Keratinocyte (primary cell): ENCODE measurements at regions not wholly inside any gene's neighbourhood (a gene's known extent, or its start where the extent isn't known, plus 50 kb on each side); places are given as distances from the start of the nearest gene placed in this dataset.

Experiments used
- DNase-seq: peaks from one replicate; pipeline ENCODE4 v3.0.0-alpha.2; 2011; ENCODE audit warnings: low read depth, missing footprints, low spot score
- FAIRE-seq: peaks from 2 replicates; lab custom pipeline; 2011; peaks lifted over from hg19 to GRCh38; lab: Jason Lieb, UNC
- H2AFZ ChIP-seq: 2 replicates; pipeline ENCODE4 v1.6.0; 2012; ENCODE audit warnings: low read length, control low read depth, inconsistent platforms; ENCODE audit not compliant: control insufficient read depth
- H3K27ac ChIP-seq: 2 replicates; pipeline ENCODE4 v1.5.1; 2011; ENCODE audit warnings: low read length; ENCODE audit not compliant: control insufficient read depth, insufficient read depth
- H3K27me3 ChIP-seq: 3 replicates; pipeline ENCODE4 v1.6.0; 2011; ENCODE audit warnings: low read length; ENCODE audit not compliant: control insufficient read depth, insufficient read depth; ENCODE audit errors: extremely low read depth
- H3K36me3 ChIP-seq, 2 experiments: 2 replicates in 1 of 2; 3 replicates in 1 of 2; pipeline ENCODE4 v1.5.1; 2011; ENCODE audit warnings: low read length in 2 of 2, mild to moderate bottlenecking in 1 of 2; ENCODE audit not compliant: control insufficient read depth in 2 of 2, insufficient read depth in 2 of 2; ENCODE audit errors: extremely low read depth in 1 of 2
- H3K4me1 ChIP-seq: 3 replicates; pipeline ENCODE4 v1.5.1; 2011; ENCODE audit warnings: low read length; ENCODE audit not compliant: control insufficient read depth, insufficient read depth; ENCODE audit errors: extremely low read depth
- H3K4me2 ChIP-seq: 3 replicates; pipeline ENCODE4 v1.6.0; 2011; ENCODE audit warnings: low read depth, low read length; ENCODE audit not compliant: control insufficient read depth, insufficient read depth; ENCODE audit errors: extremely low read depth
- H3K4me3 ChIP-seq, 3 experiments: fragments of 200-600 bp in 1 of 3; sonication (generic) in 1 of 3; 2 replicates in 2 of 3; 3 replicates in 1 of 3; pipeline ENCODE4 v1.5.1; 2011 to 2016; ENCODE audit warnings: low read length in 3 of 3, mild to moderate bottlenecking in 3 of 3, control low read depth in 2 of 3, inconsistent platforms in 1 of 3, low read depth in 1 of 3, mixed read lengths in 1 of 3, mixed run types in 1 of 3, moderate library complexity in 1 of 3; ENCODE audit not compliant: control insufficient read depth in 2 of 3, insufficient read depth in 2 of 3; ENCODE audit errors: extremely low read depth in 1 of 3
- H3K79me2 ChIP-seq: 2 replicates; pipeline ENCODE4 v1.6.0; 2012; ENCODE audit warnings: low read length; ENCODE audit not compliant: control insufficient read depth, insufficient read depth
- H3K9ac ChIP-seq: 3 replicates; pipeline ENCODE4 v1.6.0; 2011; ENCODE audit warnings: low read length; ENCODE audit not compliant: control insufficient read depth, insufficient read depth; ENCODE audit errors: extremely low read depth
- H3K9me1 ChIP-seq: 3 replicates; pipeline ENCODE4 v1.6.0; 2011; ENCODE audit warnings: low read length; ENCODE audit not compliant: control insufficient read depth, insufficient read depth; ENCODE audit errors: extremely low read depth
- H3K9me3 ChIP-seq: 2 replicates; pipeline ENCODE4 v1.5.1; 2012; ENCODE audit warnings: low read depth, low read length; ENCODE audit not compliant: control insufficient read depth
- H4K20me1 ChIP-seq: 3 replicates; pipeline ENCODE4 v1.6.0; 2011; ENCODE audit warnings: low read length; ENCODE audit not compliant: control insufficient read depth, insufficient read depth; ENCODE audit errors: extremely low read depth
- EZH2 ChIP-seq: IDR thresholded peaks from one replicate; pipeline ENCODE4 v1.6.1; 2012; ENCODE audit warnings: inconsistent platforms, mild to moderate bottlenecking, low read length, moderate library complexity
- dilution Hi-C: fragments of 300-500 bp; cut with MboI; formaldehyde crosslinking; loops from one replicate; pipeline ENCODE4 v1.7.0; 2020; ENCODE audit warnings: low sequenced_read_pairs; ENCODE audit not compliant: extremely low pct_ligation_motif_present
- TF ChIP-seq, protein P1 (sequence below), 3 experiments: IDR thresholded peaks in 1 of 3; conservative IDR thresholded peaks in 1 of 3; optimal IDR thresholded peaks in 1 of 3; 2 replicates in 2 of 3; 3 replicates in 1 of 3; pipeline versions ENCODE3 to v1.5.1; 2011; ENCODE audit warnings: low read length in 3 of 3, mild to moderate bottlenecking in 3 of 3, moderate library complexity in 2 of 3, control low read depth in 1 of 3, inconsistent platforms in 1 of 3; ENCODE audit not compliant: insufficient read depth in 2 of 3; ENCODE audit errors: extremely low read depth in 1 of 3

DNA sequence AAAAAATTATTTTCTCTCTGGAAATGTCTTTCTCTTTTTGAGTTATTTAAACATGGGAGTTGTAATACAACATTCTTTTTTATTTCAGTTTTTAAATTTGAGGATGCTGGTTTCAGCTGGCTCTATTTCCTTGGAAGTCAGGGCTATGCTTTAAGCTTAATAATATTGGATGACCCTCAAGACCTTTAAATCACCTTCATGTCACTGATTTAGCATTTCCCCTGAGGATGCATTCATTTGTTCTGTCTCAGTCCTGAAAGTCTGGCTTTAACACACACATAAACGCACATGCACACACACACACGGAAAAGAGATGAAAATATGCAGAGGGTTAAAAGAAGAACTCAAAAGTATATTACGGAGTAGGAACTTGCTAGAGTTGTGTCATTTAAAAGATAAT, 260.5 kb downstream of the PTBP2 start:
- H3K36me3 ChIP-seq, result no peaks in the 10 kb centered on the region
- no peaks in the 10 kb centered on the region for H3K27me3 ChIP-seq
- H3K9me3 ChIP-seq, result no peaks in the 10 kb centered on the region
- no peaks in the 10 kb centered on the region for H3K4me1 ChIP-seq
- no peak overlapping the region for H3K4me3 ChIP-seq
- H3K79me2 ChIP-seq, result no peaks in the 10 kb centered on the region
- no peak for FAIRE-seq
- no peak overlapping the region for H3K4me2 ChIP-seq
- H3K9me1 ChIP-seq, result no peaks in the 10 kb centered on the region
- H3K27ac ChIP-seq, result no peak overlapping the region
- no peak for DNase-seq
- no peak overlapping the region for H3K9ac ChIP-seq
- no peaks in the 10 kb centered on the region for H4K20me1 ChIP-seq
- dilution Hi-C loops, result no loop called here
- TF ChIP-seq, protein P1, sequence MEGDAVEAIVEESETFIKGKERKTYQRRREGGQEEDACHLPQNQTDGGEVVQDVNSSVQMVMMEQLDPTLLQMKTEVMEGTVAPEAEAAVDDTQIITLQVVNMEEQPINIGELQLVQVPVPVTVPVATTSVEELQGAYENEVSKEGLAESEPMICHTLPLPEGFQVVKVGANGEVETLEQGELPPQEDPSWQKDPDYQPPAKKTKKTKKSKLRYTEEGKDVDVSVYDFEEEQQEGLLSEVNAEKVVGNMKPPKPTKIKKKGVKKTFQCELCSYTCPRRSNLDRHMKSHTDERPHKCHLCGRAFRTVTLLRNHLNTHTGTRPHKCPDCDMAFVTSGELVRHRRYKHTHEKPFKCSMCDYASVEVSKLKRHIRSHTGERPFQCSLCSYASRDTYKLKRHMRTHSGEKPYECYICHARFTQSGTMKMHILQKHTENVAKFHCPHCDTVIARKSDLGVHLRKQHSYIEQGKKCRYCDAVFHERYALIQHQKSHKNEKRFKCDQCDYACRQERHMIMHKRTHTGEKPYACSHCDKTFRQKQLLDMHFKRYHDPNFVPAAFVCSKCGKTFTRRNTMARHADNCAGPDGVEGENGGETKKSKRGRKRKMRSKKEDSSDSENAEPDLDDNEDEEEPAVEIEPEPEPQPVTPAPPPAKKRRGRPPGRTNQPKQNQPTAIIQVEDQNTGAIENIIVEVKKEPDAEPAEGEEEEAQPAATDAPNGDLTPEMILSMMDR (optimal IDR thresholded peaks at IDR 0.05 in 1 of 3, IDR thresholded peaks at IDR 0.05 in 1 of 3, conservative IDR thresholded peaks at IDR 0.05 in 1 of 3; ENCODE audit: extremely low read depth in 1 of 3, insufficient read depth in 2 of 3, low read length in 3 of 3), result no peak
- TF ChIP-seq EZH2, result no peak
- no peak overlapping the region for H2AFZ ChIP-seq

- TF ChIP-seq EZH2, result no peak
- TF ChIP-seq, protein P1 (optimal IDR thresholded peaks at IDR 0.05 in 1 of 3, IDR thresholded peaks at IDR 0.05 in 1 of 3, conservative IDR thresholded peaks at IDR 0.05 in 1 of 3; ENCODE audit: extremely low read depth in 1 of 3, insufficient read depth in 2 of 3, low read length in 3 of 3), result no peak
- Histone ChIP-seq H3K9me1 (no peaks in the 10 kb centered on the region), H3K9me3 (no peaks in the 10 kb centered on the region), H3K4me3 (no peak overlapping the region), H4K20me1 (no peaks in the 10 kb centered on the region), H3K79me2 (no peaks in the 10 kb centered on the region), H3K27me3 (no peaks in the 10 kb centered on the region), H3K4me2 (no peak overlapping the region), H3K36me3 (no peaks in the 10 kb centered on the region), H3K4me1 (no peaks in the 10 kb centered on the region), H3K27ac (no peak overlapping the region), H3K9ac (no peak overlapping the region), H2AFZ (no peak overlapping the region)
- dilution Hi-C loops, result no loop called here
- no peak for DNase-seq
- FAIRE-seq, result no peak
These were observed 262.3 kb downstream of the PTBP2 start for GRCh38 chr1:96983866-96984265.
